Subcutaneous abdominal adipose tissue (tissue), 5 donors: ENCODE measurements at regions not wholly inside any gene's neighbourhood (a gene's known extent, or its start where the extent isn't known, plus 50 kb on each side); places are given as distances from the start of the nearest gene placed in this dataset.

Source experiments
- H3K27ac ChIP-seq: one replicate; pipeline ENCODE4 v1.7.0; 2013; ENCODE audit warnings: low read depth, mild to moderate bottlenecking, inconsistent platforms, low read length, moderate library complexity
- H3K27me3 ChIP-seq, 5 donors: one replicate each; pipeline ENCODE4 v1.7.0; 2013; ENCODE audit warnings: low read length in 5 of 5, inconsistent platforms in 1 of 5; ENCODE audit not compliant: control insufficient read depth in 5 of 5, insufficient read depth in 4 of 5
- H3K36me3 ChIP-seq, 5 donors: one replicate each; pipeline ENCODE4 v1.7.0; 2013; ENCODE audit warnings: low read length in 5 of 5; ENCODE audit not compliant: control insufficient read depth in 5 of 5, insufficient read depth in 5 of 5
- H3K4me1 ChIP-seq, 5 donors: one replicate each; pipeline ENCODE4 v1.7.0; 2013; ENCODE audit warnings: low read length in 5 of 5, mild to moderate bottlenecking in 3 of 5, moderate library complexity in 1 of 5; ENCODE audit not compliant: control insufficient read depth in 5 of 5, insufficient read depth in 5 of 5
- H3K4me3 ChIP-seq, 5 donors: one replicate each; pipeline ENCODE4 v1.7.0; 2013; ENCODE audit warnings: low read length in 5 of 5, low read depth in 1 of 5
- H3K9ac ChIP-seq, 5 donors: one replicate each; pipeline ENCODE4 v1.7.0; 2013; ENCODE audit warnings: low read length in 5 of 5, mild to moderate bottlenecking in 4 of 5, moderate library complexity in 3 of 5
- H3K9me3 ChIP-seq, 5 donors: one replicate each; pipeline ENCODE4 v1.7.0; 2013; ENCODE audit warnings: low read length in 5 of 5; ENCODE audit not compliant: control insufficient read depth in 5 of 5
- donor health status: healthy.
- donor health status: healthy.
- donor health status: healthy.
- donor health status: healthy.
- donor health status: healthy.

GRCh38 chr3:66706890-66707289 is 206.1 kb upstream of the LRIG1 start:
- H3K4me3 ChIP-seq: no peak overlapping the region
- H3K27me3 ChIP-seq: no peaks in the 10 kb centered on the region
- H3K4me1 ChIP-seq: peaks cover 0 to 11% (median 0%) of the 10 kb centered on the region in 5 donors
- H3K36me3 ChIP-seq: no peaks in the 10 kb centered on the region
- H3K27ac ChIP-seq: no peak overlapping the region
- H3K9ac ChIP-seq: no peak overlapping the region
- no peaks in the 10 kb centered on the region for H3K9me3 ChIP-seq

GRCh38 chr3:66709532-66709931 is 208.7 kb upstream of the LRIG1 start:
- no peaks in the 10 kb centered on the region for H3K27me3 ChIP-seq
- H3K9me3 ChIP-seq: no peaks in the 10 kb centered on the region
- H3K27ac ChIP-seq: no peak overlapping the region
- no peak overlapping the region for H3K4me3 ChIP-seq
- no peak overlapping the region for H3K9ac ChIP-seq
- no peaks in the 10 kb centered on the region for H3K36me3 ChIP-seq
- no peaks in the 10 kb centered on the region for H3K4me1 ChIP-seq

DNA sequence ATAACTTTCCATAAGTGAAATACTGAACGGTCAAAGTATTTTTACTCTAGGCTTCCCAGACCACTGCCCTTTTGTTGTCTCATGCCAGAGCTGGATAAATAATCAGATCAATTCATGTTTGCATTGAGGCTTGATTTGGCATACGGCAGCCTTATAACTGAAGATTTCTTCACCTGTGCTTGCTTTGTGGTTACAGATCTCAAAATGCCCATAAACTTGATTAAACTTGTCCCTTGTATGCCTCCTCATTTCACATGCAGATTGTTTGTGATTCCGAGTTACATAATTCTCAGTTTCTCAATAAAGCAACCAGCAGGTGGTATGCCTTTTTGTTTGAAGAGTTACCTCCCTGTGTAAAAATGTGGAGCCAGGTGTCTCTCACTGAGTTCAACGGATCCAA is 211.4 kb upstream of the LRIG1 start:
- Histone ChIP-seq H3K36me3 (no peaks in the 10 kb centered on the region), H3K4me1 (no peaks in the 10 kb centered on the region), H3K9me3 (no peaks in the 10 kb centered on the region), H3K27me3 (no peaks in the 10 kb centered on the region), H3K9ac (no peak overlapping the region), H3K27ac (no peak overlapping the region), H3K4me3 (no peak overlapping the region)

- Histone ChIP-seq H3K9ac (no peak overlapping the region), H3K4me1 (no peaks in the 10 kb centered on the region), H3K36me3 (no peaks in the 10 kb centered on the region), H3K27me3 (no peaks in the 10 kb centered on the region), H3K9me3 (no peaks in the 10 kb centered on the region), H3K27ac (no peak overlapping the region), H3K4me3 (no peak overlapping the region)
These were observed 213.1 kb upstream of the LRIG1 start for GRCh38 chr3:66713921-66714320.

- Histone ChIP-seq H3K36me3 (no peaks in the 10 kb centered on the region), H3K4me1 (no peaks in the 10 kb centered on the region), H3K4me3 (no peak overlapping the region), H3K27ac (no peak overlapping the region), H3K9me3 (no peaks in the 10 kb centered on the region), H3K9ac (no peak overlapping the region), H3K27me3 (no peaks in the 10 kb centered on the region)
These were observed 215.0 kb upstream of the LRIG1 start for GRCh38 chr3:66715806-66716205.

GRCh38 chr3:66717806-66718205 is 217.0 kb upstream of the LRIG1 start:
- Histone ChIP-seq H3K36me3 (no peaks in the 10 kb centered on the region), H3K27me3 (no peaks in the 10 kb centered on the region), H3K9me3 (no peaks in the 10 kb centered on the region), H3K27ac (no peak overlapping the region), H3K9ac (no peak overlapping the region), H3K4me1 (no peaks in the 10 kb centered on the region), H3K4me3 (no peak overlapping the region)

- H3K4me3 ChIP-seq: no peak overlapping the region
- H3K27me3 ChIP-seq: no peaks in the 10 kb centered on the region
- H3K9me3 ChIP-seq: no peaks in the 10 kb centered on the region
- H3K9ac ChIP-seq: no peak overlapping the region
- no peaks in the 10 kb centered on the region for H3K36me3 ChIP-seq
- no peaks in the 10 kb centered on the region for H3K4me1 ChIP-seq
- no peak overlapping the region for H3K27ac ChIP-seq
These were observed 219.1 kb upstream of the LRIG1 start for GRCh38 chr3:66719796-66720356.

GRCh38 chr3:66720508-66720907 is 219.7 kb upstream of the LRIG1 start:
- Histone ChIP-seq H3K9me3 (no peaks in the 10 kb centered on the region), H3K27me3 (no peaks in the 10 kb centered on the region), H3K27ac (no peak overlapping the region), H3K4me3 (no peak overlapping the region), H3K9ac (no peak overlapping the region), H3K36me3 (no peaks in the 10 kb centered on the region), H3K4me1 (no peaks in the 10 kb centered on the region)

GRCh38 chr3:66722675-66723074 is 221.9 kb upstream of the LRIG1 start:
- Histone ChIP-seq H3K36me3 (no peaks in the 10 kb centered on the region), H3K27me3 (no peaks in the 10 kb centered on the region), H3K4me3 (no peak overlapping the region), H3K27ac (no peak overlapping the region), H3K9ac (no peak overlapping the region), H3K4me1 (no peaks in the 10 kb centered on the region), H3K9me3 (no peaks in the 10 kb centered on the region)

- H3K4me3 ChIP-seq: no peak overlapping the region
- H3K9ac ChIP-seq: no peak overlapping the region
- no peaks in the 10 kb centered on the region for H3K27me3 ChIP-seq
- H3K27ac ChIP-seq: no peak overlapping the region
- no peaks in the 10 kb centered on the region for H3K36me3 ChIP-seq
- H3K9me3 ChIP-seq: no peaks in the 10 kb centered on the region
- H3K4me1 ChIP-seq: no peaks in the 10 kb centered on the region
These were observed 222.4 kb upstream of the LRIG1 start for GRCh38 chr3:66723231-66723630.
